ENCODE measurements at regions not wholly inside any gene's neighbourhood (a gene's known extent, or its start where the extent isn't known, plus 50 kb on each side); places are given as distances from the start of the nearest gene placed in this dataset.

GRCh38 chr15:94769089-94769488, 537.7 kb downstream of the MCTP2 start:
- no peak for DNase-seq (ENCODE audit: low read depth)

GRCh38 chr15:94770199-94770598, 538.8 kb downstream of the MCTP2 start:
- no peak for DNase-seq (ENCODE audit: low read depth)

- no peak for DNase-seq (ENCODE audit: low read depth)
These were observed 545.7 kb downstream of the MCTP2 start for GRCh38 chr15:94777037-94777436.

- no peak for DNase-seq (ENCODE audit: low read depth)
These were observed 547.5 kb downstream of the MCTP2 start for GRCh38 chr15:94778840-94779239.

GRCh38 chr15:94780166-94780565, 548.8 kb downstream of the MCTP2 start:
- no peak for DNase-seq (ENCODE audit: low read depth)

- DNase-seq (ENCODE audit: low read depth): no peak
These were observed 553.7 kb downstream of the MCTP2 start for GRCh38 chr15:94785091-94785490.

GRCh38 chr15:94791008-94791407, 559.6 kb downstream of the MCTP2 start:
- no peak for DNase-seq (ENCODE audit: low read depth)

- DNase-seq (ENCODE audit: low read depth): no peak
These were observed 560.1 kb downstream of the MCTP2 start for GRCh38 chr15:94791510-94791909.

GRCh38 chr15:94792196-94792595, 560.8 kb downstream of the MCTP2 start:
- no peak for DNase-seq (ENCODE audit: low read depth)

GRCh38 chr15:94793207-94793606, 561.8 kb downstream of the MCTP2 start:
- DNase-seq (ENCODE audit: low read depth): no peak

- no peak for DNase-seq (ENCODE audit: low read depth)
These were observed 562.3 kb downstream of the MCTP2 start for GRCh38 chr15:94793641-94794040.

- DNase-seq (ENCODE audit: low read depth): no peak
These were observed 573.3 kb downstream of the MCTP2 start for GRCh38 chr15:94804613-94805012.

- no peak for DNase-seq (ENCODE audit: low read depth)
These were observed 583.9 kb downstream of the MCTP2 start for GRCh38 chr15:94815110-94815731.

- no peak for DNase-seq (ENCODE audit: low read depth)
These were observed 584.6 kb downstream of the MCTP2 start for GRCh38 chr15:94815914-94816313.

GRCh38 chr15:94829887-94830884, 598.8 kb downstream of the MCTP2 start:
- DNase-seq (ENCODE audit: low read depth): no peak

GRCh38 chr15:94834000-94834399, 602.6 kb downstream of the MCTP2 start:
- DNase-seq (ENCODE audit: low read depth): no peak

- DNase-seq (ENCODE audit: low read depth): no peak
These were observed 603.1 kb downstream of the MCTP2 start for GRCh38 chr15:94834494-94834893.

GRCh38 chr15:94838281-94838680, 606.9 kb downstream of the MCTP2 start:
- DNase-seq (ENCODE audit: low read depth): no peak

GRCh38 chr15:94840794-94841783, 609.7 kb downstream of the MCTP2 start:
- DNase-seq (ENCODE audit: low read depth): no peak

- DNase-seq (ENCODE audit: low read depth): no peak
These were observed 611.7 kb downstream of the MCTP2 start for GRCh38 chr15:94843060-94843459.

- no peak for DNase-seq (ENCODE audit: low read depth)
These were observed 612.8 kb downstream of the MCTP2 start for GRCh38 chr15:94844198-94844537.
